Kidney (tissue), 13 donors: ENCODE measurements at regions not wholly inside any gene's neighbourhood (a gene's known extent, or its start where the extent isn't known, plus 50 kb on each side); places are given as distances from the start of the nearest gene placed in this dataset.

Experiments used
- DNase-seq, 5 donors: peaks; one replicate each; pipeline ENCODE4 v3.0.0-alpha.2; 2013 to 2020
- FAIRE-seq: peaks from 2 replicates; lab custom pipeline; 2012; peaks lifted over from hg19 to GRCh38; lab: Jason Lieb, UNC
- H3K27ac ChIP-seq, 2 donors: one replicate each; pipeline ENCODE4 v1.7.0; 2013; ENCODE audit warnings: low read depth in 2 of 2, low read length in 2 of 2, inconsistent platforms in 1 of 2
- H3K27me3 ChIP-seq: one replicate; pipeline ENCODE4 v1.7.1; 2013; ENCODE audit warnings: low read length, inconsistent platforms; ENCODE audit not compliant: control insufficient read depth, insufficient read depth
- H3K36me3 ChIP-seq, 3 donors: one replicate each; pipeline versions ENCODE4 v1.7.0 to v1.7.1; 2013; ENCODE audit warnings: low read length in 3 of 3, control low read depth in 1 of 3, inconsistent platforms in 1 of 3; ENCODE audit not compliant: insufficient read depth in 3 of 3, control insufficient read depth in 2 of 3
- H3K4me1 ChIP-seq, 3 donors: one replicate each; pipeline versions ENCODE4 v1.7.0 to v1.7.1; 2013; ENCODE audit warnings: low read length in 3 of 3, inconsistent platforms in 1 of 3, low read depth in 1 of 3; ENCODE audit not compliant: control insufficient read depth in 2 of 3, insufficient read depth in 2 of 3
- H3K4me3 ChIP-seq, 3 donors: one replicate each; pipeline versions ENCODE4 v1.7.0 to v1.8.1; 2013; ENCODE audit warnings: low read length in 3 of 3, control low read depth in 1 of 3, inconsistent platforms in 1 of 3
- H3K9ac ChIP-seq, 3 donors: one replicate each; pipeline versions ENCODE4 v1.7.0 to v1.7.1; 2013; ENCODE audit warnings: low read length in 3 of 3, control low read depth in 1 of 3, inconsistent platforms in 1 of 3
- H3K9me3 ChIP-seq, 3 donors: one replicate each; pipeline versions ENCODE4 v1.7.0 to v1.7.1; 2013; ENCODE audit warnings: low read length in 3 of 3, control low read depth in 1 of 3, inconsistent platforms in 1 of 3; ENCODE audit not compliant: control insufficient read depth in 2 of 3, insufficient read depth in 1 of 3
- intact Hi-C: fragments of 100-400 bp; cut with DNase I; formaldehyde crosslinking; loops from one replicate; pipeline ENCODE4 v1.11.1; 2022
- TF ChIP-seq, protein P1 (sequence below): IDR thresholded peaks from 3 replicates; pipeline ENCODE4 v1.5.1; 2012; ENCODE audit warnings: mild to moderate bottlenecking, moderate library complexity, borderline replicate concordance; ENCODE audit not compliant: insufficient read depth; ENCODE audit errors: extremely low read depth
- donor health status: control.
- donor health status: control.
- donor health status: control.
- donor health status: control.
- donor health status: control.
- donor health status: DM: yes; HTN: yes; CAD: no.
- donor health status: Normal renal cell carcinoma (clear cell type).

DNA sequence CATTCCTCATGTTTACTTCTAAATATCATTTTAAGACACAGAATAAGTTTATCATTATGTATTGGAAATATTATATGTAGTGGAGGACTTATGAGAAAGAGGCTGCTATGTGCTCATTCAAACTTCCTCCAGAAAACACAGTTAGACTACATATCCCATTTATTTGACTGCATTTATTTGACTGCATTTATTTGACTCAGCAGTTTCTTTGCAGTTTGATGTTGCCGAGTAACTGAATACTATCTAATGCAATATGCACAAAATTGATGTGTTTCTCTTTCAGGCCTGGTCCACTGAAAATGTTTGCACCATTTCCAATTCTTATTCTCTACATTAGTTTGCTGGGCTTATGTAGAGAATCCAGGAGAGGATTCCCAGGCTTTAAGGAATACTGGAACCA lies 89.9 kb upstream of the FBN2 start:
- H3K27me3 ChIP-seq = no peaks in the 10 kb centered on the region

DNA sequence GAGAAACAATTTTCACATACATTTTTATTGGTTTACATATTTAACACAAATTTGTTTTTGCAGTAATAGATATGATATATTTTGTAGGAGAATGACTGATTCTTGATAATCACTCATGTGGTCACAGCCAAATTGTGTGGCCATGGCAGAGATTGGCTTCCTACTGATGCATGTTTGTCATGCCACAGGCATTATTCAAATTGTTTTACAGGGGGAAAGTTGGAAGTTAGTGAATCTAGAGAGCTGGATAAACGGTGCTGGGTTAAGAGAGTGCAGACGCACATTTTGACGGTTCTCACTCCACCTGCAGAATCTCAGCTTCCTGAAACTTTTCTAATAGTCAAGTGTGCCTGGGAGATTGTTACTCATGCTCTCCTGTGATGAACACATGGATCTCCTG lies 91.1 kb upstream of the FBN2 start:
- intact Hi-C loops = no loop called here
- H3K4me1 ChIP-seq = no peaks in the 10 kb centered on the region

More for the DNA sequence above, 89.9 kb upstream of the FBN2 start:
- Histone ChIP-seq H3K4me3 (no peak overlapping the region), H3K4me1 (no peaks in the 10 kb centered on the region), H3K9ac (no peak overlapping the region), H3K9me3 (peaks cover 0 to 2% (median 0%) of the 10 kb centered on the region in 3 donors), H3K36me3 (no peaks in the 10 kb centered on the region), H3K27ac (no peak overlapping the region)
- FAIRE-seq (no peak), DNase-seq (no peak)
- intact Hi-C loops = no loop called here
- TF ChIP-seq, protein P1, sequence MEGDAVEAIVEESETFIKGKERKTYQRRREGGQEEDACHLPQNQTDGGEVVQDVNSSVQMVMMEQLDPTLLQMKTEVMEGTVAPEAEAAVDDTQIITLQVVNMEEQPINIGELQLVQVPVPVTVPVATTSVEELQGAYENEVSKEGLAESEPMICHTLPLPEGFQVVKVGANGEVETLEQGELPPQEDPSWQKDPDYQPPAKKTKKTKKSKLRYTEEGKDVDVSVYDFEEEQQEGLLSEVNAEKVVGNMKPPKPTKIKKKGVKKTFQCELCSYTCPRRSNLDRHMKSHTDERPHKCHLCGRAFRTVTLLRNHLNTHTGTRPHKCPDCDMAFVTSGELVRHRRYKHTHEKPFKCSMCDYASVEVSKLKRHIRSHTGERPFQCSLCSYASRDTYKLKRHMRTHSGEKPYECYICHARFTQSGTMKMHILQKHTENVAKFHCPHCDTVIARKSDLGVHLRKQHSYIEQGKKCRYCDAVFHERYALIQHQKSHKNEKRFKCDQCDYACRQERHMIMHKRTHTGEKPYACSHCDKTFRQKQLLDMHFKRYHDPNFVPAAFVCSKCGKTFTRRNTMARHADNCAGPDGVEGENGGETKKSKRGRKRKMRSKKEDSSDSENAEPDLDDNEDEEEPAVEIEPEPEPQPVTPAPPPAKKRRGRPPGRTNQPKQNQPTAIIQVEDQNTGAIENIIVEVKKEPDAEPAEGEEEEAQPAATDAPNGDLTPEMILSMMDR = no peak

DNA sequence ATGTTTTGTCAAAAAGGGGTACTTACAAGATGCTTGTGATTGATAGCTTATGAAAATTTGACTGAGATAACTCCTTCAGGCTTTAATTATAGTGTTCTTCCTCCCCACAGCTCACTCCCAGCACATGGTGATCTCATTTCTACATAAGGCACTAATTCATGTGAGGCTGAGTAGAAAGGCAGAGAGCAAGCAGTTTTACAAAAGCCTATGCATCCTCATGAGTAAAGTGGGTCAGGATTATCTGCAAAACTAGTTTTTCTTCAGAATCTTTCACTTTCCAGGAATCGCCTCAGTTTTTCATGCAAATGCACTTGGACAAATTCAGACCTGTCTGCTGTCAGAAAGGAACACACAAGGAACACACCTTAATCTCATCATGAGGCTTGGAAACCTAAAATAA lies 92.1 kb upstream of the FBN2 start:
- H3K9me3 ChIP-seq = peaks cover 0 to 2% (median 0%) of the 10 kb centered on the region in 3 donors
- FAIRE-seq = no peak
- H3K4me3 ChIP-seq = no peak overlapping the region
- no peaks in the 10 kb centered on the region for H3K27me3 ChIP-seq
- no peak overlapping the region for H3K27ac ChIP-seq
- TF ChIP-seq, protein P1 = no peak
- H3K4me1 ChIP-seq = no peaks in the 10 kb centered on the region
- no peak for DNase-seq
- intact Hi-C loops = no loop called here
- no peak overlapping the region for H3K9ac ChIP-seq
- H3K36me3 ChIP-seq = no peaks in the 10 kb centered on the region

More for the DNA sequence above, 91.1 kb upstream of the FBN2 start:
- TF ChIP-seq, protein P1 = no peak
- no peak for DNase-seq
- no peak overlapping the region for H3K27ac ChIP-seq
- no peaks in the 10 kb centered on the region for H3K27me3 ChIP-seq
- no peaks in the 10 kb centered on the region for H3K36me3 ChIP-seq
- H3K9me3 ChIP-seq = peaks cover 0 to 2% (median 0%) of the 10 kb centered on the region in 3 donors
- no peak overlapping the region for H3K9ac ChIP-seq
- H3K4me3 ChIP-seq = no peak overlapping the region
- no peak for FAIRE-seq

DNA sequence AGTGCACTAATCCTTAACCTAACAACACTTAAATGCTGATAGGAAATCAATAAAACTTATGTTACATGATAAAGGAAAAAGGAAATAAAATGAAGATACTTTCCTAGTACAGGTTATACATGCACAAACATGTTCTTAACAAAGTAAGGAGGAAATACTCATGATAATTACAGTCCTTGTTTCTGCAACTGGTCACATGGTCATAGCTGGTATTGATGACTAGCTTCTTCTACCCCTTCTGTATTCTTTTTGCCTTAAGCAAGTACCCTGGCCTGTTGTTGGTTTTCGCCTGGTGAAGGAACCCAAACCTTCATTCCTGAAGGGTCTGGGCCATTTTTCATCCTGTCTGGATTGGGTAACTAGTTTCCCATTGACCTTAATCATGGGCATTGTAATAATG lies 93.7 kb upstream of the FBN2 start:
- Histone ChIP-seq H3K9ac (no peak overlapping the region), H3K27me3 (no peaks in the 10 kb centered on the region), H3K27ac (no peak overlapping the region), H3K36me3 (no peaks in the 10 kb centered on the region), H3K9me3 (peaks cover 0 to 2% (median 0%) of the 10 kb centered on the region in 3 donors), H3K4me3 (no peak overlapping the region), H3K4me1 (no peaks in the 10 kb centered on the region)
- intact Hi-C loops = no loop called here
- TF ChIP-seq, protein P1 = no peak
- DNase-seq = no peak
- no peak for FAIRE-seq
